Trophoblast cell (in vitro differentiated cells and primary cell): ENCODE measurements at regions not wholly inside any gene's neighbourhood (a gene's known extent, or its start where the extent isn't known, plus 50 kb on each side); places are given as distances from the start of the nearest gene placed in this dataset.
A peak's percentile ranks its signal among the peaks of the same experiment; 100 is the strongest.

Experiments
- DNase-seq, 2 donors: peaks; one replicate each; pipeline ENCODE4 v3.0.0-alpha.2; 2016
- H2AFZ ChIP-seq: 2 replicates; pipeline ENCODE4 v1.6.1; 2013; ENCODE audit warnings: low read length, moderate library complexity, mild to moderate bottlenecking; ENCODE audit not compliant: insufficient read depth, poor library complexity
- H2AK5ac ChIP-seq: 2 replicates; pipeline ENCODE4 v1.6.1; 2013; ENCODE audit warnings: mild to moderate bottlenecking, low read length
- H2BK120ac ChIP-seq: 2 replicates; pipeline ENCODE4 v1.6.1; 2013; ENCODE audit warnings: low read length, mild to moderate bottlenecking, moderate library complexity; ENCODE audit not compliant: insufficient read depth, poor library complexity
- H2BK12ac ChIP-seq: 2 replicates; pipeline ENCODE4 v1.6.1; 2013; ENCODE audit warnings: mild to moderate bottlenecking, low read length, moderate library complexity
- H2BK5ac ChIP-seq: 2 replicates; pipeline ENCODE4 v1.6.1; 2013; ENCODE audit warnings: low read length, low read depth, moderate library complexity, mild to moderate bottlenecking; ENCODE audit not compliant: poor library complexity
- H3K14ac ChIP-seq: 2 replicates; pipeline ENCODE4 v1.6.1; 2013; ENCODE audit warnings: mild to moderate bottlenecking, low read length
- H3K18ac ChIP-seq: 2 replicates; pipeline ENCODE4 v1.6.1; 2013; ENCODE audit warnings: mild to moderate bottlenecking, low read length
- H3K23ac ChIP-seq: 2 replicates; pipeline ENCODE4 v1.6.1; 2013; ENCODE audit warnings: low read length
- H3K27ac ChIP-seq: 2 replicates; pipeline ENCODE4 v1.5.1; 2013; ENCODE audit warnings: low read depth, mild to moderate bottlenecking, inconsistent platforms, low read length, moderate library complexity
- H3K27me3 ChIP-seq: 2 replicates; pipeline ENCODE4 v1.6.1; 2013; ENCODE audit warnings: inconsistent platforms, mild to moderate bottlenecking, low read length, moderate library complexity; ENCODE audit not compliant: insufficient read depth
- H3K36me3 ChIP-seq, 2 experiments: 1 replicate in 1 of 2; 2 replicates in 1 of 2; pipeline ENCODE4 v1.6.1; 2013; ENCODE audit warnings: low read length in 2 of 2, mild to moderate bottlenecking in 2 of 2, moderate library complexity in 1 of 2; ENCODE audit not compliant: insufficient read depth in 2 of 2, control insufficient read depth in 1 of 2
- H3K4ac ChIP-seq: 2 replicates; pipeline ENCODE4 v1.6.1; 2013; ENCODE audit warnings: low read depth, mild to moderate bottlenecking, low read length, moderate library complexity
- H3K4me1 ChIP-seq, 2 experiments: 1 replicate in 1 of 2; 2 replicates in 1 of 2; pipeline ENCODE4 v1.6.1; 2013; ENCODE audit warnings: low read length in 2 of 2, mild to moderate bottlenecking in 2 of 2, moderate library complexity in 1 of 2; ENCODE audit not compliant: insufficient read depth in 2 of 2, control insufficient read depth in 1 of 2
- H3K4me2 ChIP-seq: 2 replicates; pipeline ENCODE4 v1.6.1; 2013; ENCODE audit warnings: inconsistent platforms, mild to moderate bottlenecking, low read length, moderate library complexity
- H3K4me3 ChIP-seq: 2 replicates; pipeline ENCODE4 v1.5.1; 2013; ENCODE audit warnings: mild to moderate bottlenecking, low read depth, low read length, inconsistent platforms
- H3K79me1 ChIP-seq: one replicate; pipeline ENCODE4 v1.6.1; 2013; ENCODE audit warnings: low read length
- H3K79me2 ChIP-seq: 2 replicates; pipeline ENCODE4 v1.6.1; 2013; ENCODE audit warnings: low read length, mild to moderate bottlenecking; ENCODE audit not compliant: control insufficient read depth, insufficient read depth, poor library complexity
- H3K9ac ChIP-seq: 2 replicates; pipeline ENCODE4 v1.6.1; 2013; ENCODE audit warnings: mild to moderate bottlenecking, low read length
- H3K9me3 ChIP-seq: 2 replicates; pipeline ENCODE4 v1.6.1; 2013; ENCODE audit warnings: low read depth, mild to moderate bottlenecking, control low read depth, inconsistent platforms, low read length; ENCODE audit not compliant: insufficient read depth
- H4K12ac ChIP-seq: 2 replicates; pipeline ENCODE4 v1.6.1; 2013; ENCODE audit warnings: low read depth, mild to moderate bottlenecking, low read length, moderate library complexity
- H4K8ac ChIP-seq: 2 replicates; pipeline ENCODE4 v1.6.1; 2013; ENCODE audit warnings: low read depth, mild to moderate bottlenecking, low read length, moderate library complexity
- H4K91ac ChIP-seq: one replicate; pipeline ENCODE4 v1.6.1; 2013; ENCODE audit warnings: low read depth, mild to moderate bottlenecking, low read length, moderate library complexity
- WGBS: extraction: QIAGEN DNeasy Blood & Tissue Kit; methylation state at CpG from one replicate; pipeline ENCODE4 v1.1.7; 2013; ENCODE audit warnings: missing lambda C conversion rate; ENCODE audit not compliant: insufficient read length, insufficient coverage; ENCODE audit errors: extremely low coverage; 5-methylcytosine and 5-hydroxymethylcytosine counted together

DNA sequence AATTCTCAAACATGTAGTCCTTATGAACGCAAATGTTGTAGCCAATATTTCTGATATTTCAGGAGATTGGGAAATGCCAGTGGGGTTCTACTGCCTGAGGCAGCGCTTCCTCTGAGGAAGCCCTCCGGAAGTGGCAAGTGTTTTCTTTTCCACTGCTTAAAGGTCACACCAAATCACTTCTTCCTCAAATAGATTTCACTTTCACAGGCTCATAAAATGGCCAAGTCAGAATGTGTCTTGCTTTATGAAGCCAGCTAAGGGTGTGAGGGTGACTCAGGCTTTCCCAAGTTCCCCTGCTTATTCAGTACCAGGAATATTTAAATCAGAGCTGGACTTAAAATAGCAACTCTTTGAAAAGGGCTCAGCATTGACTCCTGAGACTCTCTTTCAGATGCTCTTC lies 514.2 kb upstream of the DIPK2B start:
- WGBS = no CpG with 5 or more reads among the region's 3 CpGs
- H3K23ac ChIP-seq = no peak overlapping the region
- no peak overlapping the region for H3K14ac ChIP-seq
- peak; percentile 5 to 21 for DNase-seq
- H3K4ac ChIP-seq = no peak overlapping the region
- no peak overlapping the region for H2BK120ac ChIP-seq
- no peak overlapping the region for H3K18ac ChIP-seq
- H2AFZ ChIP-seq = no peak overlapping the region
- H2BK12ac ChIP-seq = no peak overlapping the region
- H3K79me1 ChIP-seq = no peaks in the 10 kb centered on the region
- no peak overlapping the region for H2BK5ac ChIP-seq
- H3K4me3 ChIP-seq = no peak overlapping the region
- H3K4me1 ChIP-seq = no peaks in the 10 kb centered on the region
- H3K79me2 ChIP-seq = no peaks in the 10 kb centered on the region
- H3K9me3 ChIP-seq = no peaks in the 10 kb centered on the region
- no peaks in the 10 kb centered on the region for H3K36me3 ChIP-seq
- no peak overlapping the region for H4K91ac ChIP-seq
- H2AK5ac ChIP-seq = no peak overlapping the region
- H3K27ac ChIP-seq = no peak overlapping the region
- no peak overlapping the region for H4K12ac ChIP-seq
- H3K27me3 ChIP-seq = no peaks in the 10 kb centered on the region
- H3K9ac ChIP-seq = no peak overlapping the region
- no peak overlapping the region for H3K4me2 ChIP-seq
- no peak overlapping the region for H4K8ac ChIP-seq

DNA sequence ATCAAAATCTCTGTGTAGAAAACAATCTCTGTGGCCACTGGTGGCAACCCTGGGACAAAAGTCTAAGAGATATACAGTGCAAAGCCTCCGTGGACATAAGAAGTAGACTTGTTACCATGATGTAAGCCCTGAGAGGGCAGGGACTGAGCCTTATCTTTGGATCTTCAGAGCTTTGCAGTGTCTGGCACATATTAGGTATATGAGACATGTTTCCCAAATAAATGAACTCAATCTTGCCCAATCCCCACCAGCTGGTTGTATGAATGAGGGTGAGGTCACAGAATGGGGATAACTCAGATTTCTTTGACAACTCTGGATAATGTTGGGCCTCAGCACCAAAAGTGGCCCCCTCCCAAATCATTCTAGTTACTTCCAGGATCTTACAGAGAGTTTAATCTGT lies 511.4 kb upstream of the DIPK2B start:
- no peak overlapping the region for H4K91ac ChIP-seq
- no peak overlapping the region for H4K12ac ChIP-seq
- no peaks in the 10 kb centered on the region for H3K79me2 ChIP-seq
- H4K8ac ChIP-seq = no peak overlapping the region
- no peak overlapping the region for H3K14ac ChIP-seq
- H3K4me3 ChIP-seq = no peak overlapping the region
- no peaks in the 10 kb centered on the region for H3K36me3 ChIP-seq
- H3K4me1 ChIP-seq = no peaks in the 10 kb centered on the region
- no peak overlapping the region for H3K18ac ChIP-seq
- no peak for DNase-seq
- H2BK12ac ChIP-seq = no peak overlapping the region
- no peak overlapping the region for H3K23ac ChIP-seq
- no peak overlapping the region for H2BK5ac ChIP-seq
- no peak overlapping the region for H3K9ac ChIP-seq
- no peaks in the 10 kb centered on the region for H3K9me3 ChIP-seq
- H2AK5ac ChIP-seq = no peak overlapping the region
- H3K4ac ChIP-seq = no peak overlapping the region
- no peak overlapping the region for H3K4me2 ChIP-seq
- no peak overlapping the region for H2BK120ac ChIP-seq
- H3K79me1 ChIP-seq = no peaks in the 10 kb centered on the region
- no peak overlapping the region for H2AFZ ChIP-seq
- no peak overlapping the region for H3K27ac ChIP-seq
- no peaks in the 10 kb centered on the region for H3K27me3 ChIP-seq
- WGBS = no CpG with 5 or more reads among the region's 1 CpG

DNA sequence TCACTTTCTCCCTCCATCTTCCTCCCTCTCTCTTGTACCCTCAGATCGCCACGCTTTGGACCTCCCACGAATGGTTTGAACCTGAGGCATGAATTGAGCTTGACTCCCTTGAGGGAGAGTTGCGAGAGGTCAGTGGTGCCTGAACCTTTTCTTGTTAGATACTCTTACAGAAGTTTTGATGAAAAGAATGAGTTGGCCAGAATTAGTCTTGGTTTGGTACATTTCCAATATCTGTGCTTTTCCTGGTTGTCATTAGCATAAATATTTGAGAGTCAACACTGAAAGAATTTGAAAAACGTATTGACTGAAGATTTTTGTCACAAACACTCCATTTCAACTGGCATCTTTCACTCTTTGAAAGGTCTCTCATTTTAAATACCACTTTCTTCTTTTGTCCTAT lies 510.6 kb upstream of the DIPK2B start:
- no peak overlapping the region for H3K27ac ChIP-seq
- no peak overlapping the region for H2AFZ ChIP-seq
- no peak for DNase-seq
- no peak overlapping the region for H3K23ac ChIP-seq
- H4K91ac ChIP-seq = no peak overlapping the region
- no peaks in the 10 kb centered on the region for H3K36me3 ChIP-seq
- H3K4ac ChIP-seq = no peak overlapping the region
- H3K18ac ChIP-seq = no peak overlapping the region
- no peak overlapping the region for H3K4me3 ChIP-seq
- H2BK5ac ChIP-seq = no peak overlapping the region
- no peak overlapping the region for H4K8ac ChIP-seq
- no peak overlapping the region for H2BK12ac ChIP-seq
- WGBS = no CpG with 5 or more reads among the region's 5 CpGs
- H3K9me3 ChIP-seq = no peaks in the 10 kb centered on the region
- H3K4me1 ChIP-seq = no peaks in the 10 kb centered on the region
- no peaks in the 10 kb centered on the region for H3K27me3 ChIP-seq
- H3K14ac ChIP-seq = no peak overlapping the region
- H3K4me2 ChIP-seq = no peak overlapping the region
- no peaks in the 10 kb centered on the region for H3K79me2 ChIP-seq
- H3K79me1 ChIP-seq = no peaks in the 10 kb centered on the region
- no peak overlapping the region for H2BK120ac ChIP-seq
- H4K12ac ChIP-seq = no peak overlapping the region
- H2AK5ac ChIP-seq = no peak overlapping the region
- H3K9ac ChIP-seq = no peak overlapping the region

GRCh38 chrX:45710081-45710801 lies 509.6 kb upstream of the DIPK2B start:
- H3K4me3 ChIP-seq = no peak overlapping the region
- no peak overlapping the region for H3K4me2 ChIP-seq
- H4K8ac ChIP-seq = no peak overlapping the region
- H3K14ac ChIP-seq = no peak overlapping the region
- H2BK12ac ChIP-seq = no peak overlapping the region
- H3K79me1 ChIP-seq = no peaks in the 10 kb centered on the region
- no peaks in the 10 kb centered on the region for H3K79me2 ChIP-seq
- no peaks in the 10 kb centered on the region for H3K27me3 ChIP-seq
- no peak overlapping the region for H2AK5ac ChIP-seq
- H3K4me1 ChIP-seq = no peaks in the 10 kb centered on the region
- H2BK120ac ChIP-seq = no peak overlapping the region
- no peak overlapping the region for H4K12ac ChIP-seq
- no peak overlapping the region for H3K18ac ChIP-seq
- no peaks in the 10 kb centered on the region for H3K9me3 ChIP-seq
- H2BK5ac ChIP-seq = no peak overlapping the region
- DNase-seq = peak in 1 of 2 donors; percentile 2
- no peak overlapping the region for H3K4ac ChIP-seq
- H3K9ac ChIP-seq = no peak overlapping the region
- H3K27ac ChIP-seq = no peak overlapping the region
- H2AFZ ChIP-seq = no peak overlapping the region
- H4K91ac ChIP-seq = no peak overlapping the region
- no peak overlapping the region for H3K23ac ChIP-seq
- no peaks in the 10 kb centered on the region for H3K36me3 ChIP-seq
- WGBS = no CpG with 5 or more reads among the region's 2 CpGs
